Breast epithelium (tissue), 4 donors: ENCODE measurements at regions not wholly inside any gene's neighbourhood (a gene's known extent, or its start where the extent isn't known, plus 50 kb on each side); places are given as distances from the start of the nearest gene placed in this dataset.

Experiments used
- DNase-seq, 2 donors: peaks; one replicate each; pipeline ENCODE4 v3.0.0-alpha.2; 2019; ENCODE audit warnings: low spot score in 2 of 2
- H3K27ac ChIP-seq, 2 donors: fragments of 200-600 bp; sonication (generic) in 1 of 2; one replicate each; pipeline ENCODE4 v1.5.1; 2016 to 2019; ENCODE audit warnings: mild to moderate bottlenecking in 1 of 2
- H3K27me3 ChIP-seq, 2 donors: fragments of 200-600 bp; sonication (generic) in 1 of 2; one replicate each; pipeline versions ENCODE4 v1.5.1 to v1.6.0; 2017 to 2019; ENCODE audit warnings: control low read depth in 1 of 2, mild to moderate bottlenecking in 1 of 2
- H3K36me3 ChIP-seq: fragments of 200-600 bp; one replicate; pipeline ENCODE4 v1.5.1; 2019
- H3K4me1 ChIP-seq, 2 donors: fragments of 200-600 bp; sonication (generic); one replicate each; pipeline ENCODE4 v1.5.1; 2016 to 2019; ENCODE audit warnings: control low read depth in 1 of 2
- H3K4me3 ChIP-seq, 3 donors: fragments of 200-600 bp; sonication (generic); 1 replicate in 2 of 3; 2 replicates in 1 of 3; pipeline ENCODE4 v1.5.1; 2016 to 2019; ENCODE audit warnings: mild to moderate bottlenecking in 3 of 3, moderate library complexity in 2 of 3
- H3K9me3 ChIP-seq, 2 donors: fragments of 200-600 bp; sonication (generic) in 1 of 2; one replicate each; pipeline ENCODE4 v1.5.1; 2016 to 2019; ENCODE audit warnings: control low read depth in 1 of 2
- POLR2A ChIP-seq: fragments of 450-650 bp; IDR thresholded peaks from one replicate; pipeline ENCODE4 v1.6.1; 2016; ENCODE audit warnings: antibody characterized with exemption, mild to moderate bottlenecking, moderate library complexity
- POLR2AphosphoS5 ChIP-seq, 3 donors: sonication (generic); formaldehyde crosslinking; IDR thresholded peaks; one replicate each; pipeline ENCODE4 v1.6.1; 2017; ENCODE audit warnings: antibody characterized with exemption in 3 of 3
- intact Hi-C: fragments of 100-400 bp; cut with DNase I; formaldehyde crosslinking; loops from one replicate; pipeline ENCODE4 v1.15.1; 2023; ENCODE audit warnings: low total_unique reads
- TF ChIP-seq, protein P1 (sequence below), 3 donors: fragments of 450-650 bp; IDR thresholded peaks; one replicate each; pipeline ENCODE4 v1.5.1; 2016 to 2017; ENCODE audit warnings: antibody characterized with exemption in 3 of 3, mild to moderate bottlenecking in 3 of 3, moderate library complexity in 3 of 3

DNA sequence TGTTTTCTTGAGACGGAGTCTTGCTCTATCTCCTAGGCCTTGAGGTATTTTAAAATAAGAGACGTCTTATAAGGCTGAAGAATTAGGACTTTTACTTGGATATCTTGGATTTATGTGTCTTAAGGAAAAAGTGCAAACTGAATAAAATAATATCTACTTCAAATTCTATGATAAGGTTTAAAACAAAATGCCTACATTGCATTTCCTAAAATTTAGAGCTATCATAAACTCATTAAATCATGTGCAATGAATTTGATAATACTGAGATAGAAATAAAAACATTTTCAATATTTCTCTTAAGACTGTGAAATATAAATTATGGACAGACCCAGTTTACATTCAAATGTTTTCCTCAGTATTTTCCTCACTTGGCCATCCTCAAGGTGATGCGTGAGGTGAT is 729.5 kb upstream of the LMO3 start:
- Histone ChIP-seq H3K9me3 (no peaks in the 10 kb centered on the region), H3K36me3 (no peaks in the 10 kb centered on the region), H3K27me3 (no peaks in the 10 kb centered on the region), H3K27ac (no peak overlapping the region), H3K4me1 (no peaks in the 10 kb centered on the region), H3K4me3 (no peak overlapping the region)
- DNase-seq = no peak
- TF ChIP-seq POLR2A (no peak), POLR2AphosphoS5 (IDR thresholded peaks at IDR 0.05) (no peak)
- intact Hi-C loops = no loop called here

DNA sequence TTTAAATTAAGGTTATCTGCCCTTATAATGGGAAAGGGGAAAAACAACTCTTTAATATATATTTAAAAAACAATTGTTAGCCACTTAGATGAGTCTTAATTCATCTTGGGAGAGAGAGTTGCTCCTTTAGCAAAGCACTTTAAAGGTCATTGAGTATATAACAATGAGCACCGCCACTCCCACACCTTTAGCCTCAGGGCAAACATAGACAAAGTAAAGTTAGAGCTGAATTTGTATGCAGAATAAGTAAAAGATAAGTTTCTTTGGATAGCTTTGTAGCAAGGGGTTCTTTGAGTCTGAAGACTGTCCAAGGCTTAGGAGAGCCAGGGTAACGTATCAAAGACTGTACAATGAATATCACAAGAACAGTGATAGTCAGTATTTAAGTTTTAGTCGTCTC is 728.8 kb upstream of the LMO3 start:
- H3K9me3 ChIP-seq = no peaks in the 10 kb centered on the region
- no peaks in the 10 kb centered on the region for H3K36me3 ChIP-seq
- DNase-seq = no peak
- no peak overlapping the region for H3K27ac ChIP-seq
- H3K4me1 ChIP-seq = no peaks in the 10 kb centered on the region
- intact Hi-C loops = no loop called here
- TF ChIP-seq, protein P1, sequence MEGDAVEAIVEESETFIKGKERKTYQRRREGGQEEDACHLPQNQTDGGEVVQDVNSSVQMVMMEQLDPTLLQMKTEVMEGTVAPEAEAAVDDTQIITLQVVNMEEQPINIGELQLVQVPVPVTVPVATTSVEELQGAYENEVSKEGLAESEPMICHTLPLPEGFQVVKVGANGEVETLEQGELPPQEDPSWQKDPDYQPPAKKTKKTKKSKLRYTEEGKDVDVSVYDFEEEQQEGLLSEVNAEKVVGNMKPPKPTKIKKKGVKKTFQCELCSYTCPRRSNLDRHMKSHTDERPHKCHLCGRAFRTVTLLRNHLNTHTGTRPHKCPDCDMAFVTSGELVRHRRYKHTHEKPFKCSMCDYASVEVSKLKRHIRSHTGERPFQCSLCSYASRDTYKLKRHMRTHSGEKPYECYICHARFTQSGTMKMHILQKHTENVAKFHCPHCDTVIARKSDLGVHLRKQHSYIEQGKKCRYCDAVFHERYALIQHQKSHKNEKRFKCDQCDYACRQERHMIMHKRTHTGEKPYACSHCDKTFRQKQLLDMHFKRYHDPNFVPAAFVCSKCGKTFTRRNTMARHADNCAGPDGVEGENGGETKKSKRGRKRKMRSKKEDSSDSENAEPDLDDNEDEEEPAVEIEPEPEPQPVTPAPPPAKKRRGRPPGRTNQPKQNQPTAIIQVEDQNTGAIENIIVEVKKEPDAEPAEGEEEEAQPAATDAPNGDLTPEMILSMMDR (IDR thresholded peaks at IDR 0.05) = no peak
- TF ChIP-seq POLR2A = no peak
- TF ChIP-seq POLR2AphosphoS5 (IDR thresholded peaks at IDR 0.05) = no peak
- H3K27me3 ChIP-seq = no peaks in the 10 kb centered on the region
- no peak overlapping the region for H3K4me3 ChIP-seq

DNA sequence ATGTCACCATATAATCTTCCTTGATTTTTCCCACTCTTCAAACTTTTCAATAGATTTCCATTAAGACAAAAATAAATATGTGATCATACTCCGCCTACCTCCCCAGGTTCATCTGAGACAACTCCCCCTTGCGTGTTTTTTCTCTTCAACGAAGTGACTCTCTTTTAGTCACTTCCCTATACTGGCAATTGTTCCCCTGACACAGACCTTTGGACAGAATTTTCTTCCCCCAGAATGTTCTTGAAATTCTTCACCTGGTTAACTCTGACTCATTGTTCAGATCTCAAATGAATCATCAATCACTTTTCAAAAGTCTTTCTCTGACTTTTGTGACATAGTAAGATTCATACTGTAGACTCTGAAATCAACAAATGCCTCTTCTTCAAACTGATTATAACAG is 727.3 kb upstream of the LMO3 start:
- H3K4me3 ChIP-seq = no peak overlapping the region

GRCh38 chr12:17326649-17327048 is 720.7 kb upstream of the LMO3 start:
- intact Hi-C loops = no loop called here
- no peak for DNase-seq
- Histone ChIP-seq H3K4me3 (no peak overlapping the region), H3K4me1 (no peaks in the 10 kb centered on the region), H3K27me3 (no peaks in the 10 kb centered on the region), H3K9me3 (no peaks in the 10 kb centered on the region), H3K36me3 (no peaks in the 10 kb centered on the region), H3K27ac (no peak overlapping the region)
- TF ChIP-seq POLR2AphosphoS5 (IDR thresholded peaks at IDR 0.05) (no peak), POLR2A (no peak)
- TF ChIP-seq, protein P1 (IDR thresholded peaks at IDR 0.05) = no peak

More for the DNA sequence above, 727.3 kb upstream of the LMO3 start:
- Histone ChIP-seq H3K27ac (no peak overlapping the region), H3K27me3 (no peaks in the 10 kb centered on the region), H3K4me1 (no peaks in the 10 kb centered on the region), H3K9me3 (no peaks in the 10 kb centered on the region), H3K36me3 (no peaks in the 10 kb centered on the region)
- no peak for DNase-seq
- intact Hi-C loops = no loop called here
- TF ChIP-seq POLR2AphosphoS5 (IDR thresholded peaks at IDR 0.05) = no peak
- TF ChIP-seq, protein P1 (IDR thresholded peaks at IDR 0.05) = no peak
- TF ChIP-seq POLR2A = no peak

DNA sequence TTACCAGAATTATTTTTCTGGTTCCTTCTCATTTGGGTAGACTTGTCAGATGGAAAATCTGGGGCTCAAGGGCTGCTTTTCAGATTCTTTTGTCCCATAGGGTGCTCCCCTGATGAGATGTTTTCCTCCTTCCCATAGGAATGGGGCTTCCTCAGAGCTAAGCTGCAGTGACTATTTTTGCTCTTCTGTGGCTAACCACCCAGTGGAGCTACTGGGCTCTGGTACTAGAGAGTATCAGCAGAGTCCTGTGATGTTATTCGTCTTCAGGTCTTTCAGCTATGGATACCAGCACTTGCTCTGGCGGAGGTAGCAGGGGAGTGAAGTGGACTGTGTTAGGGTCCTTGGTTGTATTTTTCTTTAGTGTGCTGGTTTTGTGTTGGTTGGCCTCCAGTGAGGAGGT is 716.1 kb upstream of the LMO3 start:
- intact Hi-C loops = no loop called here
- Histone ChIP-seq H3K27ac (no peak overlapping the region), H3K4me1 (no peaks in the 10 kb centered on the region), H3K4me3 (no peak overlapping the region), H3K9me3 (peaks cover 0 to 18% of the 10 kb centered on the region in 2 donors), H3K36me3 (no peaks in the 10 kb centered on the region), H3K27me3 (no peaks in the 10 kb centered on the region)
- DNase-seq = no peak
- no peak for TF ChIP-seq POLR2A
- TF ChIP-seq, protein P1 (IDR thresholded peaks at IDR 0.05) = no peak
- no peak for TF ChIP-seq POLR2AphosphoS5 (IDR thresholded peaks at IDR 0.05)
